HG03378 (cell line): ENCODE measurements at regions not wholly inside any gene's neighbourhood (a gene's known extent, or its start where the extent isn't known, plus 50 kb on each side); places are given as distances from the start of the nearest gene placed in this dataset.
A peak's percentile ranks its signal among the peaks of the same experiment; 100 is the strongest.

ENCODE experiments used
- ATAC-seq: cut with Tn5 transposase; IDR thresholded peaks from one replicate; pipeline ENCODE4 v1.9.1; 2021; ENCODE audit warnings: mild to moderate bottlenecking, moderate library complexity; ENCODE audit not compliant: unreplicated experiment

- ATAC-seq = no peak
Observed at GRCh38 chrX:114332766-114333165, 251.1 kb upstream of the HTR2C start.

GRCh38 chrX:114334473-114334982 is 249.4 kb upstream of the HTR2C start:
- ATAC-seq = no peak

- ATAC-seq = no peak
Observed at GRCh38 chrX:114338870-114339269, 245.0 kb upstream of the HTR2C start.

GRCh38 chrX:114344756-114345349 is 239.0 kb upstream of the HTR2C start:
- ATAC-seq = peak; percentile 94

GRCh38 chrX:114361076-114361725 is 222.7 kb upstream of the HTR2C start:
- ATAC-seq = no peak

- no peak for ATAC-seq
Observed at GRCh38 chrX:114363346-114363745, 220.5 kb upstream of the HTR2C start.

- no peak for ATAC-seq
Observed at GRCh38 chrX:114365065-114365834, 218.6 kb upstream of the HTR2C start.

GRCh38 chrX:114372937-114373336 is 210.9 kb upstream of the HTR2C start:
- ATAC-seq = no peak

GRCh38 chrX:114390251-114390796 is 193.6 kb upstream of the HTR2C start:
- ATAC-seq = no peak
